ENCODE measurements at regions not wholly inside any gene's neighbourhood (a gene's known extent, or its start where the extent isn't known, plus 50 kb on each side); places are given as distances from the start of the nearest gene placed in this dataset.
"Not testable (repeated sequence)": the region's sequence is repeated elsewhere in the genome, so short reads cannot be mapped to it uniquely, and the experiment has no call there.

DNA sequence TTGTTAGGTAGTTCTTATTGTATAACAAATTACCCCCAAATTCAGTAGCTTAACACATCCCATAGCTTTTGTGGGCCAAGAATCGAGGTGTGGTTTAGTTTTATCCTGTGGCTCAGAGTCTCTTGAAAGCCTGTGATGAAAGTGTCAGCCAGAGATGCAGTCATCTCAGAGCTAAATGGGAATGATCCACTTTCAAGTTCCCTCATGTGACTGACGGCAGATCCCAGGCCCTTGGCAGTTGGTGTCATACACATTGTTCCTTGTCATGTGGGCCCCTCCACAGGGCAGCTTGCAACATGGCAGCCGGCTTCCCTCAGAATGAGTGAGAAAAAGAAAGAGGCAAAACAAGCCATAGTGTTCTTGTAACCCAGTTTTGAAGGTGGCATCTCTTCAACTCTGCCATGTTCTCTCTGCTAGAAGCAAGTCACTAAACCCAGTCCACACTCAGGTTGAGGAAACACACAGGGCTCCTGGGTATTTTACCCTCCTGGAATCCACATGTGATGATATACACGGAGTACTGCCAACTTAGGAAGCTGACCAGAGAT lies 153.1 kb upstream of the LRRC61 start:
- BruUV-seq (replicated peaks); POLR2A ChIA-PET (ENCODE audit: unreplicated experiment); H2AFZ ChIP-seq; H3F3A ChIP-seq (ENCODE audit: insufficient read depth, low read depth); H3K27me3 ChIP-seq (ENCODE audit: insufficient read depth, low read depth); CTCF ChIA-PET; H3K9me3 ChIP-seq (ENCODE audit: insufficient read depth, low read depth); H3K36me3 ChIP-seq (ENCODE audit: low read depth); H3K4me3 ChIP-seq; H3K79me2 ChIP-seq (ENCODE audit: low read depth); H4K20me1 ChIP-seq (ENCODE audit: insufficient read depth); H3K27ac ChIP-seq; H3K4me2 ChIP-seq; H3K9me2 ChIP-seq (ENCODE audit: insufficient read depth); intact Hi-C loops (cut with micrococcal nuclease; ENCODE audit: unreplicated experiment); H3K4me1 ChIP-seq (replicated peaks; ENCODE audit: insufficient read depth); DNase-seq: not testable (repeated sequence)

DNA sequence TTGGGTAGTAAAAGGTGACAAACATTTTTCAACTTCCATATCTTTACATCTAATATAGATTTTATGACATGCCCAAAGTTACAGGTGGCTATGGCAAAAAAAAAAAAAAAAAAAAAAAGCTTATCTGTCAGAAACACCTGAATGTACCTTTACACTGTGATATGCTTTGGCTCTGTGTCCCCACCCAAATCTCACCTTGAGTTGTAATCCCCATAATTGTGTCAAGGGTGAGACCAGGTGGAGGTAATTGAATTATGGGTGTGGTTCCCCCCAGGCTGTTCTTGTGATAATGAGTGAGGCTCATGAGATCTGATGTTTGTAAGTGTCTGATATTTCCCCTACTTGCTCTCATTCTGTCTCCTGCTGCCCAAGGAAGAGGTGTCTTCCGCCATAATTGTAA lies 139.6 kb upstream of the LRRC61 start:
- H2AFZ ChIP-seq; H4K20me1 ChIP-seq (ENCODE audit: insufficient read depth); H3K79me2 ChIP-seq (ENCODE audit: low read depth); POLR2A ChIA-PET (ENCODE audit: unreplicated experiment); H3K9me3 ChIP-seq (ENCODE audit: insufficient read depth, low read depth); H3K27ac ChIP-seq; BruUV-seq (replicated peaks); H3K4me3 ChIP-seq; H3K27me3 ChIP-seq (ENCODE audit: insufficient read depth, low read depth); H3F3A ChIP-seq (ENCODE audit: insufficient read depth, low read depth); H3K9me2 ChIP-seq (ENCODE audit: insufficient read depth); CTCF ChIA-PET; H3K36me3 ChIP-seq (ENCODE audit: low read depth); H3K4me1 ChIP-seq (replicated peaks; ENCODE audit: insufficient read depth); intact Hi-C loops (cut with micrococcal nuclease; ENCODE audit: unreplicated experiment); DNase-seq; H3K4me2 ChIP-seq: not testable (repeated sequence)

GRCh38 chr7:150189963-150190362 lies 133.2 kb upstream of the LRRC61 start:
- H3K9me2 ChIP-seq (ENCODE audit: insufficient read depth); H3K36me3 ChIP-seq (ENCODE audit: low read depth); intact Hi-C loops (cut with micrococcal nuclease; ENCODE audit: unreplicated experiment); H3K4me1 ChIP-seq (replicated peaks; ENCODE audit: insufficient read depth); H2AFZ ChIP-seq; H4K20me1 ChIP-seq (ENCODE audit: insufficient read depth); POLR2A ChIA-PET (ENCODE audit: unreplicated experiment); H3K9me3 ChIP-seq (ENCODE audit: insufficient read depth, low read depth); BruUV-seq (replicated peaks); H3K4me2 ChIP-seq; H3F3A ChIP-seq (ENCODE audit: insufficient read depth, low read depth); CTCF ChIA-PET; H3K27me3 ChIP-seq (ENCODE audit: insufficient read depth, low read depth); H3K27ac ChIP-seq; H3K79me2 ChIP-seq (ENCODE audit: low read depth); H3K4me3 ChIP-seq: not testable (repeated sequence)
- DNase-seq: peak in 1 of 2 experiments; percentile 64

- H3K27ac ChIP-seq; BruUV-seq (replicated peaks); H3K9me3 ChIP-seq (ENCODE audit: insufficient read depth, low read depth); H3K4me1 ChIP-seq (replicated peaks; ENCODE audit: insufficient read depth); H3F3A ChIP-seq (ENCODE audit: insufficient read depth, low read depth); CTCF ChIA-PET; H2AFZ ChIP-seq; H3K27me3 ChIP-seq (ENCODE audit: insufficient read depth, low read depth); DNase-seq; intact Hi-C loops (cut with micrococcal nuclease; ENCODE audit: unreplicated experiment); H3K36me3 ChIP-seq (ENCODE audit: low read depth); H3K9me2 ChIP-seq (ENCODE audit: insufficient read depth); H3K4me3 ChIP-seq; POLR2A ChIA-PET (ENCODE audit: unreplicated experiment); H4K20me1 ChIP-seq (ENCODE audit: insufficient read depth); H3K79me2 ChIP-seq (ENCODE audit: low read depth); H3K4me2 ChIP-seq: not testable (repeated sequence)
These were observed 130.6 kb upstream of the LRRC61 start for GRCh38 chr7:150192541-150192940.

- H3F3A ChIP-seq (ENCODE audit: insufficient read depth, low read depth); H3K9me2 ChIP-seq (ENCODE audit: insufficient read depth); CTCF ChIA-PET; H4K20me1 ChIP-seq (ENCODE audit: insufficient read depth); H3K79me2 ChIP-seq (ENCODE audit: low read depth); POLR2A ChIA-PET (ENCODE audit: unreplicated experiment); DNase-seq; BruUV-seq (replicated peaks); H3K4me3 ChIP-seq; intact Hi-C loops (cut with micrococcal nuclease; ENCODE audit: unreplicated experiment); H3K27me3 ChIP-seq (ENCODE audit: insufficient read depth, low read depth); H3K4me1 ChIP-seq (replicated peaks; ENCODE audit: insufficient read depth); H2AFZ ChIP-seq; H3K9me3 ChIP-seq (ENCODE audit: insufficient read depth, low read depth); H3K4me2 ChIP-seq; H3K27ac ChIP-seq; H3K36me3 ChIP-seq (ENCODE audit: low read depth): not testable (repeated sequence)
These were observed 129.3 kb upstream of the LRRC61 start for GRCh38 chr7:150193866-150194265.
